Upper lobe of right lung (tissue), 1 donor: ENCODE measurements at regions not wholly inside any gene's neighbourhood (a gene's known extent, or its start where the extent isn't known, plus 50 kb on each side); places are given as distances from the start of the nearest gene placed in this dataset.

Experiments used
- ATAC-seq: fragments of 200-7000 bp; cut with Tn5 transposase; one replicate; pipeline ENCODE4 v1.9.1; 2020; ENCODE audit warnings: mild to moderate bottlenecking, moderate library complexity
- DNase-seq: peaks from one replicate; pipeline ENCODE4 v3.0.0-alpha.2; 2020
- H3K27ac ChIP-seq: fragments of 200-600 bp; one replicate; pipeline ENCODE4 v1.8.0; 2022
- H3K27me3 ChIP-seq: fragments of 200-600 bp; one replicate; pipeline ENCODE4 v1.8.0; 2022; ENCODE audit warnings: mild to moderate bottlenecking
- H3K36me3 ChIP-seq: fragments of 200-600 bp; one replicate; pipeline ENCODE4 v1.8.0; 2022
- H3K4me1 ChIP-seq: fragments of 200-600 bp; one replicate; pipeline ENCODE4 v1.8.0; 2022
- H3K4me3 ChIP-seq: fragments of 200-600 bp; one replicate; pipeline ENCODE4 v1.8.0; 2022; ENCODE audit warnings: mild to moderate bottlenecking
- H3K9me3 ChIP-seq: fragments of 200-600 bp; one replicate; pipeline ENCODE4 v1.8.0; 2022
- intact Hi-C: fragments of 100-400 bp; cut with DNase I; formaldehyde crosslinking; loops from one replicate; pipeline ENCODE4 v1.11.0; 2022
- TF ChIP-seq, protein P1 (sequence below): fragments of 200-600 bp; IDR thresholded peaks from one replicate; pipeline ENCODE4 v1.8.0; 2022; ENCODE audit warnings: antibody characterized with exemption
- donor health status: DM: no; HTN: yes; CAD: no; lungs with severe emphysema.

DNA sequence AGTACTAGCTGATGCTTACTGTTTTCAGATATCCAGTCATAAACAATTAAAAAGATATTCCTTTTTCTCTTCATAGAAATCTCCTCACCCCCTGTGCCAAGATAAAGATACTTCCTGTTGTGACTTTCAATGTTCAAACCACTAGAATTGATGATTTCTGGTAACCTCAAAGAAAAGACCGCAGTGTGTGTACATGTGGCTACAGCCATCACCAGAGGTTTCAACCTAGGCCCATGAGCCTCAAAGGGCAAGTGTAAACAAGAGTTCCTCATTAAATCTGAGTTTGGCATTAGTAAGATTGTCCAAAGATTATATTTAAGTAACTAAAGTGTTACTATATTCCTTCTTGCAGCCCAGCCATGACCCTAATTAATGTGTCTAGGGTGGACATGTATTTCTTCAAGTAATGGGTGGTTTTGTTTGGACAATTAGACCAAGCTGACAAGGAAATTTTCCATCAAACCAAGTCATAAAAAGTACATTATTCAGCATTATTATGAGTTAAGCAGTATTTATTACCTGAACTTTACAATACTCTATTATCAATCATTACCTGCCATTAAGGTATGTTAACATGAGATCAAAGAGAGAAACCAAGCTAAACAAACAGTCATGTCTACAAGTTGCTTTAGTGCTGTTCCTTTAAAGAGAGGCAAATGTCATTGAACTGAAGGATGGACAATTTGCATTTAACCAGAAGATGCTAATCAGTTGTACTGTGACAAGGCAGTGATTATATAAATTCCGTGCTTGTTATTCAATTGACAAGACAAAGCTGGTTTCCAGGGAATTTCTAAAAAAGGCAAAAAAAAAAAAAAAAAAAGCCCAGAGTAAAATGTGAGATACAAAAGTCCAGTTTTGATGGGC, 382.7 kb downstream of the LNPK start:
- DNase-seq (no peak), ATAC-seq (no peak)
- H3K4me1 ChIP-seq: no peaks in the 10 kb centered on the region
- H3K27ac ChIP-seq: no peak overlapping the region
- H3K27me3 ChIP-seq: no peaks in the 10 kb centered on the region
- intact Hi-C loops: no loop called here
- H3K4me3 ChIP-seq: no peak overlapping the region
- H3K9me3 ChIP-seq: no peaks in the 10 kb centered on the region
- H3K36me3 ChIP-seq: no peaks in the 10 kb centered on the region
- TF ChIP-seq, protein P1, sequence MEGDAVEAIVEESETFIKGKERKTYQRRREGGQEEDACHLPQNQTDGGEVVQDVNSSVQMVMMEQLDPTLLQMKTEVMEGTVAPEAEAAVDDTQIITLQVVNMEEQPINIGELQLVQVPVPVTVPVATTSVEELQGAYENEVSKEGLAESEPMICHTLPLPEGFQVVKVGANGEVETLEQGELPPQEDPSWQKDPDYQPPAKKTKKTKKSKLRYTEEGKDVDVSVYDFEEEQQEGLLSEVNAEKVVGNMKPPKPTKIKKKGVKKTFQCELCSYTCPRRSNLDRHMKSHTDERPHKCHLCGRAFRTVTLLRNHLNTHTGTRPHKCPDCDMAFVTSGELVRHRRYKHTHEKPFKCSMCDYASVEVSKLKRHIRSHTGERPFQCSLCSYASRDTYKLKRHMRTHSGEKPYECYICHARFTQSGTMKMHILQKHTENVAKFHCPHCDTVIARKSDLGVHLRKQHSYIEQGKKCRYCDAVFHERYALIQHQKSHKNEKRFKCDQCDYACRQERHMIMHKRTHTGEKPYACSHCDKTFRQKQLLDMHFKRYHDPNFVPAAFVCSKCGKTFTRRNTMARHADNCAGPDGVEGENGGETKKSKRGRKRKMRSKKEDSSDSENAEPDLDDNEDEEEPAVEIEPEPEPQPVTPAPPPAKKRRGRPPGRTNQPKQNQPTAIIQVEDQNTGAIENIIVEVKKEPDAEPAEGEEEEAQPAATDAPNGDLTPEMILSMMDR: no peak

DNA sequence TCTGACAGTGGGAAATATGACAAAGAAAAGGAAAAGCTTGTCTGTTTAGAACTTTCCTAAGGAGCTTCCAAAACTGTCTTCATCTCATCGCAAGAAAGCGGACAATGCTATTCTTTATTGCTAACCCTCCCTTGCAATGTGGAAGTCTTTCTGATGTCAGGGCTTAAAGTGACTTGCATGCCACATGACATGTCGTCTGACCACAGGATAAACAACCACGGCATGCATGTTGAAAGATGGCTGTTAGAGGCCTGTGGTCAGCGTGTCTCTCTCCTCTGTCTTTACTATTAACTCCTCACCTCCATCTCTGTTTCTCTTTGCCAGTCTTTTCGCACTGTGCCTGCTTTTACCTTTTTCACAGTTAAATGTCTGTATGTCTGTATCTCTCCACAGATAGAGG, 389.8 kb downstream of the LNPK start:
- Histone ChIP-seq H3K9me3 (no peaks in the 10 kb centered on the region), H3K27me3 (no peaks in the 10 kb centered on the region), H3K4me3 (no peak overlapping the region), H3K27ac (no peak overlapping the region), H3K4me1 (no peaks in the 10 kb centered on the region), H3K36me3 (no peaks in the 10 kb centered on the region)
- ATAC-seq (no peak), DNase-seq (no peak)
- TF ChIP-seq, protein P1: no peak
- intact Hi-C loops: no loop called here

DNA sequence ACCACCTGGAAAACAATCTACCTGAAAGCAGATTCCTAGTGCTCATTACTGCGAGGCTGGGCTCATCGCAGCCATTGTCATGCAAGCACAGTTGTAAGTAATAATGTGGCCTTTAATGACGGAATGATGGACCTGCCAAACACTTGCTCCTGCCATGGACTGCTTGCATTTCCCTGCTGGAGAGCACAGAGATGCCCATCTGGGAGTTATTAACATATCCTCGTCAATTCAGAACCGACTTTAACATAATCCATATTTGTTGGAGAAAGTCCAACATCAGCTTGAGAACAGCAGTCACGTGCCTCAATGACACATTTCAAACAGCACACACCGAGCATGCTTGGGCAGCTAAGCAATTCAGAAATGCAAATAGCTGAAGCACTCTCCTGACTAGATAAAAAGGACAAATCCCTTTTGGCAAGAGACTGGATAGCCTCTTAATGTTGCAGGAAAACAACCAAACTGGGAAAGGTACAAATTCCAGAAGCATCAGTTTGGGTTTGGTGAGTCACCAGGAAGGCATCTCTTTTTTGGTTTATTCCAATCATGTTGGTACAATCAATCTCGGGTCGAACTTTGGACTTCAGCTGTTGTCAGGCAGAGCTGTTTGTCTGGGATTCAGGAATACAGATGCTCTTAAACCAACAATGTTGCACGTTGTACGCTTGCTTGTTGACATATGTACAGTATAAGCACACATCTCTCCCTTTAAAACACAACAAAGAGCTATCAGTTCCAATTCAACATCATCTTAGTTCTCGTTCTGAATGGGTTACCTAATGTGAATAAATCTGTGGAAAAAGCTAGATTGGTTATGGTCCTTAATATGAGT, 395.8 kb downstream of the LNPK start:
- no peaks in the 10 kb centered on the region for H3K9me3 ChIP-seq
- H3K27me3 ChIP-seq: no peaks in the 10 kb centered on the region
- no peak overlapping the region for H3K27ac ChIP-seq
- H3K36me3 ChIP-seq: no peaks in the 10 kb centered on the region
- no peak overlapping the region for H3K4me3 ChIP-seq
- DNase-seq: no peak
- intact Hi-C loops: no loop called here
- no peaks in the 10 kb centered on the region for H3K4me1 ChIP-seq
- ATAC-seq: no peak
- TF ChIP-seq, protein P1: no peak

DNA sequence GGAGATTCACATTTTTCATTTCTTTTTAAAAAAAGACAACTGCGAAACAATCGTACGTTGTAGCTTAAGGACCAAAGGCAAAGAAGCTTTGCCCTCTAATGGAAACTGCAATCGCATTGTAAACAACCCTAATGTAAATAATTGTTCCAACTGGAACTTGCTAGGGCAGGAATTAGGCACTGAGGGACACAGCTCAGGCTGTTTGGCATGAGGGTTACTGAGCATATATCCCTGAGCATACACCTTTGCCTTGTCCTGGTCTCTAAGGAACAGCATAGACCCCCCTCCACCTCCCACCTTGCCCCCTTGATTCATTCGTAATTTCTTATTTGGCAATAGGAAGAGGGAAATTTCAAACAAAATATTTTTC, 396.4 kb downstream of the LNPK start:
- intact Hi-C loops: no loop called here
- TF ChIP-seq, protein P1: no peak
- DNase-seq (no peak), ATAC-seq (no peak)
- no peaks in the 10 kb centered on the region for H3K36me3 ChIP-seq
- H3K27ac ChIP-seq: no peak overlapping the region
- H3K9me3 ChIP-seq: no peaks in the 10 kb centered on the region
- H3K4me1 ChIP-seq: no peaks in the 10 kb centered on the region
- no peak overlapping the region for H3K4me3 ChIP-seq
- H3K27me3 ChIP-seq: no peaks in the 10 kb centered on the region

DNA sequence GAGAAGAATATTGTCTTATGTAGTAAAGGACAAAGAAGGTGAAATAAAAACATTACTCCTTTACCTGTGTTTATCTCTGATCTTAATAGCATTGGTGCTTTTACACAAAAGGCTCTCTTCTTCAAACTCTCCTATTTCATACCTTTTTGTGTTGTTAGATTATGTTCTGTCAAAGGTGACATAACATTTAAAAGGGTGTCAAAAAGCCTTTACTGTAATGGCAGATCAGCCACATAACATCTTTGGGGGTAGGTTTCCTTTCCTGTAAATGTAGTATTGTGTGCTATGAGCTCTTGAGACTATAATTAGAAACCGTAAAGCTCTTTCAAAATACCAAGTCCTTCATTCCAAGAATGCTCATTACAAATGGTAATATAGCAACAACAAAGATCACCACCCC, 400.1 kb downstream of the LNPK start:
- DNase-seq (no peak), ATAC-seq (no peak)
- H3K27me3 ChIP-seq: no peaks in the 10 kb centered on the region
- H3K4me3 ChIP-seq: no peak overlapping the region
- no peaks in the 10 kb centered on the region for H3K36me3 ChIP-seq
- H3K9me3 ChIP-seq: no peaks in the 10 kb centered on the region
- intact Hi-C loops: no loop called here
- TF ChIP-seq, protein P1: no peak
- no peaks in the 10 kb centered on the region for H3K4me1 ChIP-seq
- no peak overlapping the region for H3K27ac ChIP-seq
